ENCODE measurements at regions not wholly inside any gene's neighbourhood (a gene's known extent, or its start where the extent isn't known, plus 50 kb on each side); places are given as distances from the start of the nearest gene placed in this dataset.

- TF ChIP-seq CTCF (IDR thresholded peaks at IDR 0.05) (no peak), POLR2A (IDR thresholded peaks at IDR 0.05) (no peak)
- no peak overlapping the region for H3K4me3 ChIP-seq
Measured at GRCh38 chr9:108083796-108084352, 594.3 kb upstream of the KLF4 start.

GRCh38 chr9:108083160-108083750 lies 593.7 kb upstream of the KLF4 start:
- DNase-seq, result no peak
- TF ChIP-seq POLR2A (IDR thresholded peaks at IDR 0.05) (no peak), CTCF (IDR thresholded peaks at IDR 0.05) (no peak)
- H3K27ac ChIP-seq, result no peak overlapping the region
- no peaks in the 10 kb centered on the region for H3K9me3 ChIP-seq
- H3K4me1 ChIP-seq, result no peaks in the 10 kb centered on the region
- no peaks in the 10 kb centered on the region for H3K36me3 ChIP-seq
- no peaks in the 10 kb centered on the region for H3K27me3 ChIP-seq
- no peak overlapping the region for H3K4me3 ChIP-seq

More at GRCh38 chr9:108083796-108084352, 594.3 kb upstream of the KLF4 start:
- H3K4me1 ChIP-seq, result no peaks in the 10 kb centered on the region
- DNase-seq, result no peak
- H3K27ac ChIP-seq, result no peak overlapping the region
- no peaks in the 10 kb centered on the region for H3K9me3 ChIP-seq
- H3K36me3 ChIP-seq, result no peaks in the 10 kb centered on the region
- no peaks in the 10 kb centered on the region for H3K27me3 ChIP-seq

- H3K27me3 ChIP-seq, result no peaks in the 10 kb centered on the region
- no peaks in the 10 kb centered on the region for H3K36me3 ChIP-seq
- H3K4me1 ChIP-seq, result no peaks in the 10 kb centered on the region
- DNase-seq, result no peak
- TF ChIP-seq CTCF (IDR thresholded peaks at IDR 0.05) (no peak), POLR2A (IDR thresholded peaks at IDR 0.05) (no peak)
- H3K9me3 ChIP-seq, result no peaks in the 10 kb centered on the region
- H3K4me3 ChIP-seq, result no peak overlapping the region
- H3K27ac ChIP-seq, result no peak overlapping the region
Measured at GRCh38 chr9:108081112-108081511, 591.5 kb upstream of the KLF4 start.

GRCh38 chr9:108080285-108080684 lies 590.7 kb upstream of the KLF4 start:
- no peaks in the 10 kb centered on the region for H3K27me3 ChIP-seq
- no peak for TF ChIP-seq POLR2A (IDR thresholded peaks at IDR 0.05)
- TF ChIP-seq CTCF (IDR thresholded peaks at IDR 0.05), result no peak
- H3K4me3 ChIP-seq, result no peak overlapping the region
- H3K9me3 ChIP-seq, result no peaks in the 10 kb centered on the region
- H3K36me3 ChIP-seq, result no peaks in the 10 kb centered on the region
- no peak overlapping the region for H3K27ac ChIP-seq
- H3K4me1 ChIP-seq, result no peaks in the 10 kb centered on the region
- no peak for DNase-seq

- no peak for DNase-seq
- Histone ChIP-seq H3K27ac (no peak overlapping the region), H3K9me3 (no peaks in the 10 kb centered on the region), H3K4me3 (no peak overlapping the region), H3K36me3 (no peaks in the 10 kb centered on the region), H3K4me1 (no peaks in the 10 kb centered on the region), H3K27me3 (no peaks in the 10 kb centered on the region)
- TF ChIP-seq POLR2A (IDR thresholded peaks at IDR 0.05) (no peak), CTCF (IDR thresholded peaks at IDR 0.05) (no peak)
Measured at GRCh38 chr9:108078811-108079210, 589.2 kb upstream of the KLF4 start.
